SK-N-SH (cell line): ENCODE measurements at regions not wholly inside any gene's neighbourhood (a gene's known extent, or its start where the extent isn't known, plus 50 kb on each side); places are given as distances from the start of the nearest gene placed in this dataset.

Experiments
- CTCF ChIA-PET: fragments of 300-600, 350-600 bp; formaldehyde crosslinking; extraction: SDS; loops from one replicate; lab custom pipeline; 2021; lab: Yijun Ruan, JAX
- POLR2A ChIA-PET: fragments of 350-600 bp; sonication (Branson Sonifier 250); formaldehyde crosslinking; extraction: SDS; loops from one replicate; lab custom pipeline; 2020; ENCODE audit warnings: antibody characterized with exemption, inconsistent platforms; lab: Yijun Ruan, JAX
- DNase-seq: peaks from one replicate; pipeline ENCODE4 v3.0.0; 2012
- H2AFZ ChIP-seq: fragments of 200-600 bp; sonication (generic); 2 replicates; pipeline ENCODE4 v1.8.1; 2016; ENCODE audit warnings: antibody characterized with exemption, mild to moderate bottlenecking, low read depth
- H3F3A ChIP-seq: fragments of 200-600 bp; sonication (generic); replicated peaks from 2 replicates; pipeline ENCODE3; 2016; ENCODE audit warnings: antibody characterized with exemption, mild to moderate bottlenecking; ENCODE audit not compliant: insufficient read depth
- H3K27ac ChIP-seq, 2 experiments: fragments of 200-500 bp in 1 of 2; fragments of 200-600 bp in 1 of 2; sonication (Bioruptor generic) in 1 of 2; sonication (generic), shearing (Covaris generic) in 1 of 2; 2 replicates each; pipeline versions ENCODE4 v1.5.1 to v1.6.1; 2014 to 2016; ENCODE audit warnings: low read depth in 2 of 2, inconsistent platforms in 1 of 2, low read length in 1 of 2, mild to moderate bottlenecking in 1 of 2, mixed read lengths in 1 of 2
- H3K27me3 ChIP-seq: fragments of 200-600 bp; sonication (generic), shearing (Covaris generic); 2 replicates; pipeline ENCODE4 v1.6.1; 2016; ENCODE audit warnings: mixed run types; ENCODE audit not compliant: insufficient read depth
- H3K36me3 ChIP-seq, 2 experiments: fragments of 200-500 bp in 1 of 2; fragments of 200-600 bp in 1 of 2; sonication (Bioruptor generic) in 1 of 2; sonication (generic) in 1 of 2; replicated peaks in 1 of 2; 2 replicates each; pipeline versions ENCODE3 to v1.5.1; 2014 to 2016; ENCODE audit warnings: low read length in 1 of 2, mild to moderate bottlenecking in 1 of 2; ENCODE audit not compliant: insufficient read depth in 2 of 2, control insufficient read depth in 1 of 2
- H3K4me1 ChIP-seq, 2 experiments: fragments of 200-500 bp in 1 of 2; fragments of 200-600 bp in 1 of 2; sonication (Bioruptor generic) in 1 of 2; sonication (generic), shearing (Covaris generic) in 1 of 2; 2 replicates each; pipeline versions ENCODE4 v1.5.1 to v1.6.1; 2014 to 2016; ENCODE audit warnings: low read depth in 1 of 2, low read length in 1 of 2, mixed run types in 1 of 2; ENCODE audit not compliant: insufficient read depth in 2 of 2, control insufficient read depth in 1 of 2
- H3K4me2 ChIP-seq: fragments of 200-600 bp; sonication (generic), shearing (Covaris generic); 2 replicates; pipeline ENCODE4 v1.6.1; 2017; ENCODE audit warnings: mixed run types
- H3K4me3 ChIP-seq, 2 experiments: fragments of 200-500 bp in 1 of 2; fragments of 200-600 bp in 1 of 2; sonication (Bioruptor generic) in 1 of 2; sonication (generic), shearing (Covaris generic) in 1 of 2; 2 replicates each; pipeline versions ENCODE4 v1.5.1 to v1.8.1; 2014 to 2016; ENCODE audit warnings: low read depth in 2 of 2, inconsistent platforms in 1 of 2, low read length in 1 of 2, mild to moderate bottlenecking in 1 of 2, mixed read lengths in 1 of 2, moderate library complexity in 1 of 2
- H3K79me2 ChIP-seq: fragments of 200-600 bp; sonication (generic); 2 replicates; pipeline ENCODE4 v1.8.1; 2017; ENCODE audit warnings: mild to moderate bottlenecking; ENCODE audit not compliant: insufficient read depth
- H3K9ac ChIP-seq: fragments of 200-600 bp; sonication (generic); 2 replicates; pipeline ENCODE4 v1.6.1; 2017; ENCODE audit warnings: mixed run types
- H3K9me2 ChIP-seq: fragments of 200-600 bp; sonication (generic); 2 replicates; pipeline ENCODE4 v1.6.1; 2017; ENCODE audit warnings: mixed run types
- H3K9me3 ChIP-seq: fragments of 200-600 bp; sonication (generic); 2 replicates; pipeline ENCODE4 v1.6.1; 2017; ENCODE audit warnings: mixed run types, mild to moderate bottlenecking, moderate library complexity
- H4K20me1 ChIP-seq: fragments of 200-600 bp; sonication (generic); 2 replicates; pipeline ENCODE4 v1.6.1; 2017; ENCODE audit warnings: mild to moderate bottlenecking, mixed run types; ENCODE audit not compliant: insufficient read depth
- ELF1 ChIP-seq: IDR thresholded peaks from 2 replicates; pipeline ENCODE4 v1.4.0; 2012
- EZH2phosphoT487 ChIP-seq: fragments of 200-600 bp; sonication (generic); IDR thresholded peaks from 2 replicates; pipeline ENCODE4 v1.6.1; 2017; ENCODE audit warnings: low read depth, mixed run types, mild to moderate bottlenecking, antibody characterized with exemption, moderate library complexity, borderline replicate concordance
- FOSL2 ChIP-seq: IDR thresholded peaks from 2 replicates; pipeline ENCODE4 v1.4.0; 2012; ENCODE audit warnings: low read depth, mild to moderate bottlenecking, moderate library complexity, borderline replicate concordance
- FOXM1 ChIP-seq: IDR thresholded peaks from 2 replicates; pipeline ENCODE4 v1.4.0; 2012; ENCODE audit warnings: low read depth, mild to moderate bottlenecking
- GABPA ChIP-seq: IDR thresholded peaks from 2 replicates; pipeline ENCODE4 v1.4.0; 2012; ENCODE audit warnings: low read depth, mild to moderate bottlenecking
- IRF3 ChIP-seq: fragments of 150-350 bp; IDR thresholded peaks from 2 replicates; pipeline ENCODE4 v1.6.1; 2016; ENCODE audit warnings: mild to moderate bottlenecking, low read depth, low read length
- JUND ChIP-seq: IDR thresholded peaks from 2 replicates; pipeline ENCODE4 v1.4.0; 2012
- NFIC ChIP-seq: IDR thresholded peaks from 2 replicates; pipeline ENCODE4 v1.4.0; 2012; ENCODE audit warnings: borderline replicate concordance
- NRF1 ChIP-seq: IDR thresholded peaks from 2 replicates; pipeline ENCODE4 v1.6.1; 2012; ENCODE audit warnings: low read depth, mild to moderate bottlenecking, low read length
- SIN3A ChIP-seq: IDR thresholded peaks from 2 replicates; pipeline ENCODE4 v1.6.1; 2012; ENCODE audit warnings: low read depth, mild to moderate bottlenecking, low read length, moderate library complexity, borderline replicate concordance
- SMC3 ChIP-seq: IDR thresholded peaks from 2 replicates; pipeline ENCODE4 v1.6.1; 2012; ENCODE audit warnings: low read depth, low read length, improper control_type of control experiment
- TCF12 ChIP-seq: IDR thresholded peaks from 2 replicates; pipeline ENCODE4 v1.4.0; 2012
- USF1 ChIP-seq: IDR thresholded peaks from 2 replicates; pipeline ENCODE4 v1.4.0; 2012; ENCODE audit warnings: low read depth, borderline replicate concordance
- USF2 ChIP-seq: fragments of 150-350 bp; IDR thresholded peaks from 2 replicates; pipeline ENCODE4 v1.6.1; 2017; ENCODE audit warnings: antibody characterized with exemption, low read length, low read depth, borderline replicate concordance
- YY1 ChIP-seq: IDR thresholded peaks from 2 replicates; pipeline ENCODE4 v1.4.0; 2012; ENCODE audit warnings: low read depth, mild to moderate bottlenecking
- ZBTB33 ChIP-seq: IDR thresholded peaks from 2 replicates; pipeline ENCODE4 v1.4.0; 2012; ENCODE audit warnings: low read depth, borderline replicate concordance
- WGBS: methylation state at CpG from one replicate; pipeline ENCODE4 v1.1.6; 2017; ENCODE audit warnings: low lambda C conversion rate; 5-methylcytosine and 5-hydroxymethylcytosine counted together

GRCh38 chr1:88117597-88117996 lies 566.5 kb upstream of the PKN2 start:
- Histone ChIP-seq H3K79me2 (no peaks in the 10 kb centered on the region), H4K20me1 (no peaks in the 10 kb centered on the region), H3K9me2 (no peaks in the 10 kb centered on the region), H3K27ac (no peak overlapping the region), H3K4me1 (no peaks in the 10 kb centered on the region), H3K36me3 (no peaks in the 10 kb centered on the region), H3F3A (no peaks in the 10 kb centered on the region), H3K27me3 (no peaks in the 10 kb centered on the region), H3K9me3 (no peaks in the 10 kb centered on the region), H3K4me2 (no peak overlapping the region), H3K9ac (no peak overlapping the region), H2AFZ (no peak overlapping the region), H3K4me3 (no peak overlapping the region)
- no peak for DNase-seq
- TF ChIP-seq USF1 (no peak), ZBTB33 (no peak), FOXM1 (no peak), IRF3 (no peak), FOSL2 (no peak), GABPA (no peak), NFIC (no peak), SIN3A (no peak), USF2 (no peak), EZH2phosphoT487 (no peak), SMC3 (no peak), ELF1 (no peak), TCF12 (no peak), NRF1 (no peak), JUND (no peak), YY1 (no peak)
- POLR2A ChIA-PET = no interaction called here
- CTCF ChIA-PET = no interaction called here
- WGBS = 38% methylated on average over 4 of the region's 4 CpGs
